22Rv1 (cell line): ENCODE measurements at regions not wholly inside any gene's neighbourhood (a gene's known extent, or its start where the extent isn't known, plus 50 kb on each side); places are given as distances from the start of the nearest gene placed in this dataset.

Source experiments
- ZFX ChIP-seq: fragments of 450-650 bp; IDR thresholded peaks from 2 replicates; pipeline ENCODE4 v1.6.1; 2017; ENCODE audit warnings: antibody characterized with exemption, borderline replicate concordance
- TF ChIP-seq, protein P1 (sequence below): fragments of 450-650 bp; IDR thresholded peaks from 2 replicates; pipeline ENCODE4 v1.5.1; 2017; ENCODE audit warnings: mild to moderate bottlenecking

DNA sequence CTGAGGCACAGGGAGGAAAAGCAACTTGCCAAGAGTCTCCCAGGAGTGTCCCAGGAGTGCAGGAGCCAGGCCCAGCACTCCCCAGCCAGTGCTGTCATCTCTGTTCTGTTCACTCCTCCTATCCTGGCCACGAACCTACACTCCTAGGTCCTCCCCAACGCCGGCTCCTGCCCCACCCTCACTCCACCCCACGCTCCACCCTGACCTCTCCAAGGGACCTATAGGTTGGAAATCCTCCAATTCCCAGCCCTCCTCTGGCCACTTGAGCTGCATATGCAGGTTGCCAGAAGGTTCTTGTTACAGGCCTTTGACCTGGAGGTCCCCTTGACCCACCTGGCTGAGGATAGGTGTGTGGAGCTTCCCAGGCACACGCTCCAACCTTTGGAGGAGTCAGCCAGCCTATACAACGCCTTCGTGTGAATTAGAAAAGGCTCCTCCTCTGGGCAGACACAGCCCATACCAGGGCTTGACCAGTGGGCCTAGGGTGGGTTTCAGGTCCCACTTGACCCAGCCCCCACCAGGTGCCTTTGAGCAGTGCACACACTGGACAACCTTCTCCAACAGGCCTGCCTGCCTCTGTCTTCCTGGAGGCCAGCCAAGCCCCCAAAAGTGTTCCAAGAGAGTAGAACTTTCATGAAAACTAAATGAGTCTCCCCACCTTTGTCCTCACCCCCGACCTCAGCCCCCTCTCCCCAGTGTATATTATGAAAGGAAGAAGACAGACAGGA lies 167.2 kb upstream of the TLE3 start:
- TF ChIP-seq, protein P1, sequence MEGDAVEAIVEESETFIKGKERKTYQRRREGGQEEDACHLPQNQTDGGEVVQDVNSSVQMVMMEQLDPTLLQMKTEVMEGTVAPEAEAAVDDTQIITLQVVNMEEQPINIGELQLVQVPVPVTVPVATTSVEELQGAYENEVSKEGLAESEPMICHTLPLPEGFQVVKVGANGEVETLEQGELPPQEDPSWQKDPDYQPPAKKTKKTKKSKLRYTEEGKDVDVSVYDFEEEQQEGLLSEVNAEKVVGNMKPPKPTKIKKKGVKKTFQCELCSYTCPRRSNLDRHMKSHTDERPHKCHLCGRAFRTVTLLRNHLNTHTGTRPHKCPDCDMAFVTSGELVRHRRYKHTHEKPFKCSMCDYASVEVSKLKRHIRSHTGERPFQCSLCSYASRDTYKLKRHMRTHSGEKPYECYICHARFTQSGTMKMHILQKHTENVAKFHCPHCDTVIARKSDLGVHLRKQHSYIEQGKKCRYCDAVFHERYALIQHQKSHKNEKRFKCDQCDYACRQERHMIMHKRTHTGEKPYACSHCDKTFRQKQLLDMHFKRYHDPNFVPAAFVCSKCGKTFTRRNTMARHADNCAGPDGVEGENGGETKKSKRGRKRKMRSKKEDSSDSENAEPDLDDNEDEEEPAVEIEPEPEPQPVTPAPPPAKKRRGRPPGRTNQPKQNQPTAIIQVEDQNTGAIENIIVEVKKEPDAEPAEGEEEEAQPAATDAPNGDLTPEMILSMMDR, result no peak
- TF ChIP-seq ZFX, result no peak
